HCT116 (cell line): ENCODE measurements at regions not wholly inside any gene's neighbourhood (a gene's known extent, or its start where the extent isn't known, plus 50 kb on each side); places are given as distances from the start of the nearest gene placed in this dataset.

Experiments used
- ATAC-seq: fragments of 200-7000 bp; cut with Tn5 transposase; 2 replicates; pipeline ENCODE4 v1.9.1; 2020; ENCODE audit warnings: mild to moderate bottlenecking, moderate library complexity
- BruUV-seq: library from RNA; stranded (reverse); fragments of 400-500 nt; replicated peaks from 2 replicates; lab custom pipeline; 2021; lab: Mats Ljungman, UMichigan
- CTCF ChIA-PET: fragments of 300-600 bp; sonication (Branson Sonifier 250); formaldehyde crosslinking; loops from one replicate; lab custom pipeline; 2021; ENCODE audit warnings: antibody characterized with exemption; lab: Charles Lee
- POLR2A ChIA-PET: fragments of 300-600, 350-600 bp; sonication (Branson Sonifier 250); formaldehyde crosslinking; loops from one replicate; lab custom pipeline; 2021; ENCODE audit warnings: antibody characterized with exemption; lab: Charles Lee
- RAD21 ChIA-PET, 2 experiments: fragments of 300-600 bp; sonication (Branson Sonifier 250); formaldehyde crosslinking; loops; one replicate each; lab custom pipeline; 2023; ENCODE audit warnings: low total read pairs in 2 of 2; ENCODE audit not compliant: uncharacterized antibody in 2 of 2, unreplicated experiment in 2 of 2, low non-redundant PET in 1 of 2; lab: Charles Lee
- DNase-seq: peaks from one replicate; pipeline ENCODE4 v3.0.0-alpha.2; 2010; ENCODE audit warnings: low read depth, low spot score
- H2AFZ ChIP-seq: fragments of 200-600 bp; shearing (Covaris generic), sonication (generic); 2 replicates; pipeline ENCODE4 v1.6.1; 2017; ENCODE audit warnings: low read depth, mixed run types, mixed read lengths, antibody characterized with exemption, low read length; ENCODE audit not compliant: poor library complexity, severe bottlenecking
- H3K27ac ChIP-seq: 2 replicates; pipeline ENCODE4 v1.5.1; 2012; ENCODE audit warnings: low read depth, low read length
- H3K27me3 ChIP-seq: fragments of 200-600 bp; sonication (generic); 2 replicates; pipeline ENCODE4 v1.6.1; 2016; ENCODE audit warnings: mixed run types, low read length, mixed read lengths; ENCODE audit not compliant: insufficient read depth
- H3K36me3 ChIP-seq, 2 experiments: fragments of 200-500 bp in 1 of 2; fragments of 200-600 bp in 1 of 2; sonication (Bioruptor generic) in 1 of 2; sonication (generic) in 1 of 2; 2 replicates each; pipeline versions ENCODE4 v1.5.1 to v1.6.1; 2014 to 2016; ENCODE audit warnings: low read length in 2 of 2, inconsistent platforms in 1 of 2, mixed read lengths in 1 of 2, mixed run types in 1 of 2; ENCODE audit not compliant: insufficient read depth in 2 of 2, control insufficient read depth in 1 of 2
- H3K4me1 ChIP-seq, 2 experiments: fragments of 200-600 bp in 1 of 2; sonication (generic) in 1 of 2; 2 replicates each; pipeline versions ENCODE4 v1.5.1 to v1.6.1; 2012 to 2017; ENCODE audit warnings: low read length in 2 of 2, inconsistent platforms in 1 of 2, mild to moderate bottlenecking in 1 of 2, mixed read lengths in 1 of 2, mixed run types in 1 of 2, moderate library complexity in 1 of 2; ENCODE audit not compliant: insufficient read depth in 2 of 2, control insufficient read depth in 1 of 2
- H3K4me2 ChIP-seq: fragments of 200-600 bp; sonication (generic); 2 replicates; pipeline ENCODE4 v1.6.1; 2017; ENCODE audit warnings: mixed run types, low read length, mixed read lengths
- H3K4me3 ChIP-seq, 2 experiments: fragments of 200-600 bp in 1 of 2; sonication (generic) in 1 of 2; replicated peaks in 1 of 2; 2 replicates each; pipeline ENCODE4 v1.5.1; 2011 to 2016; ENCODE audit warnings: low read length in 2 of 2, control low read depth in 1 of 2, low read depth in 1 of 2, mild to moderate bottlenecking in 1 of 2, mixed read lengths in 1 of 2, mixed run types in 1 of 2
- H3K79me2 ChIP-seq: fragments of 200-600 bp; sonication (generic); 2 replicates; pipeline ENCODE4 v1.6.1; 2017; ENCODE audit warnings: mild to moderate bottlenecking, mixed run types, low read length, moderate library complexity, mixed read lengths; ENCODE audit not compliant: insufficient read depth
- H3K9ac ChIP-seq: fragments of 200-600 bp; sonication (generic); 2 replicates; pipeline ENCODE4 v1.6.1; 2016; ENCODE audit warnings: low read length, mixed read lengths
- H3K9me2 ChIP-seq: fragments of 200-600 bp; sonication (generic), shearing (Covaris generic); 2 replicates; pipeline ENCODE4 v1.6.1; 2017; ENCODE audit warnings: mixed run types, mild to moderate bottlenecking, moderate library complexity; ENCODE audit not compliant: insufficient read depth
- H3K9me3 ChIP-seq, 2 experiments: fragments of 200-500 bp in 1 of 2; fragments of 200-600 bp in 1 of 2; sonication (Bioruptor generic) in 1 of 2; sonication (generic) in 1 of 2; 2 replicates each; pipeline ENCODE4 v1.6.1; 2014 to 2017; ENCODE audit warnings: low read length in 2 of 2, mixed read lengths in 2 of 2, inconsistent platforms in 1 of 2, low read depth in 1 of 2, mild to moderate bottlenecking in 1 of 2, mixed run types in 1 of 2, moderate library complexity in 1 of 2; ENCODE audit not compliant: control insufficient read depth in 1 of 2, insufficient read depth in 1 of 2
- H4K20me1 ChIP-seq: fragments of 200-600 bp; sonication (generic), shearing (Covaris generic); 2 replicates; pipeline ENCODE4 v1.6.1; 2017; ENCODE audit warnings: mixed run types, mild to moderate bottlenecking, moderate library complexity; ENCODE audit not compliant: insufficient read depth
- ELF1 ChIP-seq: IDR thresholded peaks from 2 replicates; pipeline ENCODE4 v1.6.1; 2012; ENCODE audit warnings: low read depth, borderline replicate concordance
- EZH2 ChIP-seq: fragments of 200-600 bp; sonication (generic); IDR thresholded peaks from 2 replicates; pipeline ENCODE4 v1.6.1; 2017; ENCODE audit warnings: antibody characterized with exemption, mixed run types
- EZH2phosphoT487 ChIP-seq: fragments of 200-600 bp; IDR thresholded peaks from 2 replicates; pipeline ENCODE4 v1.6.1; 2018; ENCODE audit warnings: antibody characterized with exemption, borderline replicate concordance
- FOSL1 ChIP-seq: IDR thresholded peaks from 2 replicates; pipeline ENCODE4 v1.6.1; 2012; ENCODE audit warnings: low read depth
- JUND ChIP-seq: IDR thresholded peaks from 2 replicates; pipeline ENCODE4 v1.6.1; 2012
- POLR2AphosphoS5 ChIP-seq: IDR thresholded peaks from 2 replicates; pipeline ENCODE4 v1.6.1; 2011; ENCODE audit warnings: mild to moderate bottlenecking, low read depth, low read length, moderate library complexity
- SIN3A ChIP-seq: IDR thresholded peaks from 2 replicates; pipeline ENCODE4 v1.6.1; 2012; ENCODE audit warnings: low read depth
- TCF7L2 ChIP-seq: IDR thresholded peaks from 2 replicates; pipeline ENCODE4 v1.7.0; 2011; ENCODE audit warnings: borderline replicate concordance, inconsistent platforms; ENCODE audit not compliant: insufficient read depth, insufficient read length; ENCODE audit errors: extremely low read depth
- intact Hi-C: fragments of 100-400 bp; cut with micrococcal nuclease; formaldehyde crosslinking; loops from 2 replicates; pipeline ENCODE4 v1.10.0; 2022
- TF ChIP-seq, protein P1 (sequence below), 3 experiments: fragments of 200-600 bp in 1 of 3; sonication (generic) in 1 of 3; IDR thresholded peaks in 2 of 3; conservative IDR thresholded peaks in 1 of 3; 2 replicates each; pipeline ENCODE4 v1.5.1; 2012 to 2017; ENCODE audit warnings: low read depth in 2 of 3, low read length in 2 of 3, antibody characterized with exemption in 1 of 3, borderline replicate concordance in 1 of 3, control low read depth in 1 of 3, mild to moderate bottlenecking in 1 of 3, mixed read lengths in 1 of 3, mixed run types in 1 of 3, moderate library complexity in 1 of 3; ENCODE audit not compliant: insufficient read depth in 1 of 3

DNA sequence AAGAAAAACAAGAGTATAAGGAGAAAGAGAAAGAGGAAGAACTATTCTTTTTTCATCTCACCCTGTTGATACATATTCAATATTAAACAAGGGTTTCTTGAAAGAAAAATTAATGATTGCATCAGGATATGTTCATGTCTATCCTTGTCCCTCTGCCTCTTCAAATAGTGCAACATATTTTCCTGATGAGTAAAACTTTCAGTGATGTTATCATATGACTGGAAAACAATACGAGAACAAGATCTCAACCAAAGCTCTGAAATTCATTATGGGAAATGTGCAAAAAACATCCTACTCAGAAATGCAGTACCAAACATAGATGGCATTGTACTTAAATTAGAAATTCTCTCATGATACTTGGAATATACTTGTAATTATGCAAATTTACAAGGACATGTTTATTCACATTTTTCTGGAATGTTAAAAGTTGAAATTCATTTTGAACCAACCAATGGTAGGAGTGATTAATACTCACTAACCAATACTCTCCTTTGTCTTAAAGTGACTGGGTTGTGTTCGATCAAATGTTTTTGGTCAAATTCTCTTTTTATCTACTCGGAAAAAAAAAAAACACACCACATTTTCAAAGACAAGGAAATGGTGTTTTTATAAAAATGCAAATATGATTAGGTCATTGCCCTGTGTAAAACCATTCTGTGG lies 148.9 kb upstream of the GULP1 start:
- H3K4me3 ChIP-seq = no peak overlapping the region
- no peak overlapping the region for H3K9ac ChIP-seq
- RAD21 ChIA-PET = no interaction called here
- DNase-seq = no peak
- H3K9me2 ChIP-seq = no peaks in the 10 kb centered on the region
- no TSS peak for BruUV-seq
- H3K79me2 ChIP-seq = no peaks in the 10 kb centered on the region
- H3K4me1 ChIP-seq = no peaks in the 10 kb centered on the region
- CTCF ChIA-PET = no interaction called here
- peak overlapping the region; percentile 1; the same call in 1 of the 2 replicates for H3K4me2 ChIP-seq
- H4K20me1 ChIP-seq = no peaks in the 10 kb centered on the region
- POLR2A ChIA-PET = no interaction called here
- H3K36me3 ChIP-seq = no peaks in the 10 kb centered on the region
- H2AFZ ChIP-seq = peak overlapping the region; percentile 50
- no peaks in the 10 kb centered on the region for H3K9me3 ChIP-seq
- TF ChIP-seq, protein P1, sequence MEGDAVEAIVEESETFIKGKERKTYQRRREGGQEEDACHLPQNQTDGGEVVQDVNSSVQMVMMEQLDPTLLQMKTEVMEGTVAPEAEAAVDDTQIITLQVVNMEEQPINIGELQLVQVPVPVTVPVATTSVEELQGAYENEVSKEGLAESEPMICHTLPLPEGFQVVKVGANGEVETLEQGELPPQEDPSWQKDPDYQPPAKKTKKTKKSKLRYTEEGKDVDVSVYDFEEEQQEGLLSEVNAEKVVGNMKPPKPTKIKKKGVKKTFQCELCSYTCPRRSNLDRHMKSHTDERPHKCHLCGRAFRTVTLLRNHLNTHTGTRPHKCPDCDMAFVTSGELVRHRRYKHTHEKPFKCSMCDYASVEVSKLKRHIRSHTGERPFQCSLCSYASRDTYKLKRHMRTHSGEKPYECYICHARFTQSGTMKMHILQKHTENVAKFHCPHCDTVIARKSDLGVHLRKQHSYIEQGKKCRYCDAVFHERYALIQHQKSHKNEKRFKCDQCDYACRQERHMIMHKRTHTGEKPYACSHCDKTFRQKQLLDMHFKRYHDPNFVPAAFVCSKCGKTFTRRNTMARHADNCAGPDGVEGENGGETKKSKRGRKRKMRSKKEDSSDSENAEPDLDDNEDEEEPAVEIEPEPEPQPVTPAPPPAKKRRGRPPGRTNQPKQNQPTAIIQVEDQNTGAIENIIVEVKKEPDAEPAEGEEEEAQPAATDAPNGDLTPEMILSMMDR (IDR thresholded peaks at IDR 0.05 in 2 of 3, conservative IDR thresholded peaks at IDR 0.05 in 1 of 3; ENCODE audit: borderline replicate concordance in 1 of 3, insufficient read depth in 1 of 3, low read depth in 2 of 3, low read length in 2 of 3) = no peak
- peak; percentile 22; the same call in 1 of the 2 replicates for TF ChIP-seq JUND
- TF ChIP-seq SIN3A = no peak
- no peak for TF ChIP-seq ELF1
- TF ChIP-seq FOSL1 = no peak
- no peak for TF ChIP-seq POLR2AphosphoS5
- TF ChIP-seq EZH2 = no peak
- no peak for TF ChIP-seq TCF7L2
- no peak for TF ChIP-seq EZH2phosphoT487
- ATAC-seq = no peak
- intact Hi-C loops = no loop called here
- H3K27me3 ChIP-seq = no peaks in the 10 kb centered on the region
- no peak overlapping the region for H3K27ac ChIP-seq
